SK-N-SH treated with all-trans-retinoic acid at 6 μM for 48 hours (cell line): ENCODE measurements at regions not wholly inside any gene's neighbourhood (a gene's known extent, or its start where the extent isn't known, plus 50 kb on each side); places are given as distances from the start of the nearest gene placed in this dataset.

Source experiments
- ATAC-seq: fragments of 200-7000 bp; cut with Tn5 transposase; 3 replicates; pipeline ENCODE4 v1.9.1; 2020; ENCODE audit warnings: mild to moderate bottlenecking, moderate library complexity
- ARNTL ChIP-seq: fragments of 450-650 bp; formaldehyde crosslinking; IDR thresholded peaks from 2 replicates; pipeline ENCODE4 v1.5.0; 2020; ENCODE audit warnings: low read depth, mild to moderate bottlenecking, moderate library complexity, borderline replicate concordance
- BACH2 ChIP-seq: fragments of 250-450 bp; sonication (Bioruptor Pico); IDR thresholded peaks from 2 replicates; pipeline ENCODE4 v1.9.0; 2021; ENCODE audit warnings: mild to moderate bottlenecking, borderline replicate concordance
- CSDC2 ChIP-seq: fragments of 250-450 bp; sonication (Bioruptor Pico); IDR thresholded peaks from 2 replicates; pipeline ENCODE4 v1.5.0; 2020; ENCODE audit warnings: mild to moderate bottlenecking, moderate library complexity
- ESRRG ChIP-seq: fragments of 250-450 bp; sonication (Bioruptor Pico); IDR thresholded peaks from 2 replicates; pipeline ENCODE4 v1.6.1; 2021; ENCODE audit warnings: mild to moderate bottlenecking
- GLIS3 ChIP-seq: fragments of 250-450 bp; sonication (Bioruptor Pico); IDR thresholded peaks from 2 replicates; pipeline ENCODE4 v1.5.0; 2020; ENCODE audit warnings: mild to moderate bottlenecking, moderate library complexity
- ISL1 ChIP-seq: fragments of 250-450 bp; sonication (Bioruptor Pico); IDR thresholded peaks from 2 replicates; pipeline ENCODE4 v2.1.2; 2022; ENCODE audit warnings: mild to moderate bottlenecking, moderate library complexity
- OSR1 ChIP-seq: fragments of 250-450 bp; sonication (Bioruptor Pico); IDR thresholded peaks from 2 replicates; pipeline ENCODE4 v1.8.0; 2022; ENCODE audit warnings: moderate library complexity, mild to moderate bottlenecking, inconsistent platforms
- RARB ChIP-seq: fragments of 250-450 bp; sonication (Bioruptor Pico); IDR thresholded peaks from 2 replicates; pipeline ENCODE4 v1.8.0; 2021; ENCODE audit warnings: mild to moderate bottlenecking, moderate library complexity
- SNAI2 ChIP-seq: fragments of 250-450 bp; sonication (Bioruptor Pico); IDR thresholded peaks from 2 replicates; pipeline ENCODE4 v1.5.0; 2020; ENCODE audit warnings: mild to moderate bottlenecking, moderate library complexity
- TCF4 ChIP-seq: fragments of 250-450 bp; sonication (Bioruptor Pico); IDR thresholded peaks from 2 replicates; pipeline ENCODE4 v1.8.0; 2021; ENCODE audit warnings: mild to moderate bottlenecking, moderate library complexity, borderline replicate concordance
- TOX ChIP-seq: fragments of 250-450 bp; sonication (Bioruptor Pico); IDR thresholded peaks from 2 replicates; pipeline ENCODE4 v1.8.0; 2021; ENCODE audit warnings: mild to moderate bottlenecking, moderate library complexity, borderline replicate concordance
- ZC3H10 ChIP-seq: fragments of 250-450 bp; sonication (Bioruptor Pico); IDR thresholded peaks from 2 replicates; pipeline ENCODE4 v1.5.1; 2021; ENCODE audit warnings: mild to moderate bottlenecking, moderate library complexity
- ZFP3 ChIP-seq: fragments of 250-450 bp; sonication (Bioruptor Pico); IDR thresholded peaks from 2 replicates; pipeline ENCODE4 v1.5.0; 2020; ENCODE audit warnings: mild to moderate bottlenecking, moderate library complexity
- ZFP30 ChIP-seq: fragments of 450-650 bp; formaldehyde crosslinking; IDR thresholded peaks from 2 replicates; pipeline ENCODE4 v1.5.0; 2022; ENCODE audit warnings: mild to moderate bottlenecking, moderate library complexity
- ZNF565 ChIP-seq: fragments of 450-650 bp; formaldehyde crosslinking; conservative IDR thresholded peaks from 2 replicates; pipeline ENCODE4 v1.5.0; 2020; ENCODE audit warnings: low read depth, mild to moderate bottlenecking, moderate library complexity
- ZNF70 ChIP-seq: fragments of 450-650 bp; formaldehyde crosslinking; IDR thresholded peaks from 2 replicates; pipeline ENCODE4 v1.5.0; 2020; ENCODE audit warnings: mild to moderate bottlenecking, moderate library complexity
- ZNF8 ChIP-seq: fragments of 450-650 bp; formaldehyde crosslinking; IDR thresholded peaks from 2 replicates; pipeline ENCODE4 v1.5.0; 2020; ENCODE audit warnings: mild to moderate bottlenecking, moderate library complexity
- TF ChIP-seq, protein P1 (sequence below): fragments of 250-450 bp; sonication (Bioruptor Pico); IDR thresholded peaks from 2 replicates; pipeline ENCODE4 v1.5.0; 2020; ENCODE audit warnings: mild to moderate bottlenecking, moderate library complexity
- TF ChIP-seq, protein P2 (sequence below): fragments of 250-450 bp; sonication (Bioruptor Pico); IDR thresholded peaks from 2 replicates; pipeline ENCODE4 v1.8.0; 2021; ENCODE audit warnings: low read depth, mild to moderate bottlenecking, moderate library complexity, borderline replicate concordance
- TF ChIP-seq, protein P3 (sequence below): fragments of 250-450 bp; sonication (Bioruptor Pico); IDR thresholded peaks from 2 replicates; pipeline ENCODE4 v1.5.1; 2021; ENCODE audit warnings: mild to moderate bottlenecking, moderate library complexity
- TF ChIP-seq, protein P4 (sequence below): fragments of 250-450 bp; sonication (Bioruptor Pico); IDR thresholded peaks from 2 replicates; pipeline ENCODE4 v1.8.0; 2020; ENCODE audit warnings: mild to moderate bottlenecking, moderate library complexity, borderline replicate concordance

DNA sequence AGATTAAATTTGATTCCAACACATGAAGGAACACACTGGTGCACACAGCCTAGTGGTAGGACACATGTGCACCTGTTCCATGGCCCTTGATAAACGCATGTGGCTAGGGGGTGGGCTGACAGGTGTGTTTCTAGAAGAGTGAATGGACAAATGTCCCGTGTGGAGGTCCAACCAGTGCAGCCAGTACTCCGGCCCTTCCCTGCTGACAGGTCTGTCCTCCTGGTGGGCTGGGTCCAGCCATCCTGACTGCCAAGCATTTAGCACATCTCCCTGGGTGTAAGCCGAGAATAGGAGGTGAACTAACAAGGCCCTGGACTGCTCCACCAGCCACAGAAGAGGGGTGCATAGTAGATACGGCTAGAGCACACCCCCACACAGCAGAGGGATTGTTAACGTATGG, 258.7 kb upstream of the RAB6C start:
- TF ChIP-seq ZNF8 = no peak
- no peak for TF ChIP-seq ARNTL (CRISPR knock-in tag)
- no peak for TF ChIP-seq ESRRG
- TF ChIP-seq ZFP3 (CRISPR knock-in tag) = no peak
- TF ChIP-seq, protein P1, sequence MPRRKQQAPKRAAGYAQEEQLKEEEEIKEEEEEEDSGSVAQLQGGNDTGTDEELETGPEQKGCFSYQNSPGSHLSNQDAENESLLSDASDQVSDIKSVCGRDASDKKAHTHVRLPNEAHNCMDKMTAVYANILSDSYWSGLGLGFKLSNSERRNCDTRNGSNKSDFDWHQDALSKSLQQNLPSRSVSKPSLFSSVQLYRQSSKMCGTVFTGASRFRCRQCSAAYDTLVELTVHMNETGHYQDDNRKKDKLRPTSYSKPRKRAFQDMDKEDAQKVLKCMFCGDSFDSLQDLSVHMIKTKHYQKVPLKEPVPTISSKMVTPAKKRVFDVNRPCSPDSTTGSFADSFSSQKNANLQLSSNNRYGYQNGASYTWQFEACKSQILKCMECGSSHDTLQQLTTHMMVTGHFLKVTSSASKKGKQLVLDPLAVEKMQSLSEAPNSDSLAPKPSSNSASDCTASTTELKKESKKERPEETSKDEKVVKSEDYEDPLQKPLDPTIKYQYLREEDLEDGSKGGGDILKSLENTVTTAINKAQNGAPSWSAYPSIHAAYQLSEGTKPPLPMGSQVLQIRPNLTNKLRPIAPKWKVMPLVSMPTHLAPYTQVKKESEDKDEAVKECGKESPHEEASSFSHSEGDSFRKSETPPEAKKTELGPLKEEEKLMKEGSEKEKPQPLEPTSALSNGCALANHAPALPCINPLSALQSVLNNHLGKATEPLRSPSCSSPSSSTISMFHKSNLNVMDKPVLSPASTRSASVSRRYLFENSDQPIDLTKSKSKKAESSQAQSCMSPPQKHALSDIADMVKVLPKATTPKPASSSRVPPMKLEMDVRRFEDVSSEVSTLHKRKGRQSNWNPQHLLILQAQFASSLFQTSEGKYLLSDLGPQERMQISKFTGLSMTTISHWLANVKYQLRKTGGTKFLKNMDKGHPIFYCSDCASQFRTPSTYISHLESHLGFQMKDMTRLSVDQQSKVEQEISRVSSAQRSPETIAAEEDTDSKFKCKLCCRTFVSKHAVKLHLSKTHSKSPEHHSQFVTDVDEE = no peak
- TF ChIP-seq, protein P2, sequence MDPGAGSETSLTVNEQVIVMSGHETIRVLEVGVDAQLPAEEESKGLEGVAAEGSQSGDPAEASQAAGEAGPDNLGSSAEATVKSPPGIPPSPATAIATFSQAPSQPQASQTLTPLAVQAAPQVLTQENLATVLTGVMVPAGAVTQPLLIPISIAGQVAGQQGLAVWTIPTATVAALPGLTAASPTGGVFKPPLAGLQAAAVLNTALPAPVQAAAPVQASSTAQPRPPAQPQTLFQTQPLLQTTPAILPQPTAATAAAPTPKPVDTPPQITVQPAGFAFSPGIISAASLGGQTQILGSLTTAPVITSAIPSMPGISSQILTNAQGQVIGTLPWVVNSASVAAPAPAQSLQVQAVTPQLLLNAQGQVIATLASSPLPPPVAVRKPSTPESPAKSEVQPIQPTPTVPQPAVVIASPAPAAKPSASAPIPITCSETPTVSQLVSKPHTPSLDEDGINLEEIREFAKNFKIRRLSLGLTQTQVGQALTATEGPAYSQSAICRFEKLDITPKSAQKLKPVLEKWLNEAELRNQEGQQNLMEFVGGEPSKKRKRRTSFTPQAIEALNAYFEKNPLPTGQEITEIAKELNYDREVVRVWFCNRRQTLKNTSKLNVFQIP (CRISPR knock-in tag) = no peak
- TF ChIP-seq, protein P3, sequence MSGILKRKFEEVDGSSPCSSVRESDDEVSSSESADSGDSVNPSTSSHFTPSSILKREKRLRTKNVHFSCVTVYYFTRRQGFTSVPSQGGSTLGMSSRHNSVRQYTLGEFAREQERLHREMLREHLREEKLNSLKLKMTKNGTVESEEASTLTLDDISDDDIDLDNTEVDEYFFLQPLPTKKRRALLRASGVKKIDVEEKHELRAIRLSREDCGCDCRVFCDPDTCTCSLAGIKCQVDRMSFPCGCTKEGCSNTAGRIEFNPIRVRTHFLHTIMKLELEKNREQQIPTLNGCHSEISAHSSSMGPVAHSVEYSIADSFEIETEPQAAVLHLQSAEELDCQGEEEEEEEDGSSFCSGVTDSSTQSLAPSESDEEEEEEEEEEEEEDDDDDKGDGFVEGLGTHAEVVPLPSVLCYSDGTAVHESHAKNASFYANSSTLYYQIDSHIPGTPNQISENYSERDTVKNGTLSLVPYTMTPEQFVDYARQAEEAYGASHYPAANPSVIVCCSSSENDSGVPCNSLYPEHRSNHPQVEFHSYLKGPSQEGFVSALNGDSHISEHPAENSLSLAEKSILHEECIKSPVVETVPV (CRISPR knock-in tag) = no peak
- TF ChIP-seq GLIS3 = no peak
- TF ChIP-seq TOX (CRISPR knock-in tag) = no peak

DNA sequence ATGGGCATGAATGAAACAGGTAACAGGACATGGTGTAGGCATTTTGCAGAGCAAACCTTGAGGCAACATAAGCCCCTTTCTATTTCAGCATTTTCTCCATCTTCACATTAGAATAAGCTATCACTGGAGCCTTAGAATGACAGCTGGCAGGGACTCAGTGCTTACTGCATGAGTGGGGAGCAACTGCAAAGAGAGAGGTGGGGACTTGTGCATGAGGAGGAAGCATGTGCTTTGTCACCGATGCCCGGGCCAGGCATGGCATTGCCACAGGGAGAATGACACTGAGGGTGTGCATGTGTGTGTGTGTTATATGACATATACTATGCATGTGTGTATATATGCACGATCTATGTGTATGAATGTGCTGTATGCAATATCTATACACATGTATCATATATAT, 258.2 kb upstream of the RAB6C start:
- no peak for ATAC-seq

More for the DNA sequence above, 258.7 kb upstream of the RAB6C start:
- ATAC-seq = no peak

DNA sequence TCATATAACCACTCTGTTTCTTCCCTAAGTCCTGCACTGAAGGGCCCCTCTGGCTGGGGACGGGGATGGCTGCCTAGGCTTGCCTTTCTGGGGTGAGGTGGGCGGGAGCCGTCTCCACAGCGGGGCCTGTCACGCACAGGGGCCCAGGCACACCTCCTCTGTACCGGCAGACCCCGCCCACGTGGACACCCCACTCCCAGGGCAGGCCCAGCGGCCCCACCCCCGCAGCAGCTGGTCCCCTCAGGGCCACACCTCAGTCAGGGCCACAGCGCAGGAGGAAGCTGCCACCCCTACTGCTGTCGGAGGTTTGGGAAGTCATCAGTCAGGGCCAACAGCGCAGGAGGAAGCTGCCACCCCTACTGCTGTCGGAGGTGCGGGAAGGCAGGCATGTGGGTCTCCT, 257.6 kb upstream of the RAB6C start:
- no peak for ATAC-seq
- TF ChIP-seq, protein P3 (CRISPR knock-in tag) = no peak
- TF ChIP-seq ZC3H10 (CRISPR knock-in tag) (no peak), ZNF8 (no peak), ZNF70 (CRISPR knock-in tag) (no peak), TOX (CRISPR knock-in tag) (no peak), RARB (CRISPR knock-in tag) (no peak), ZFP30 (CRISPR knock-in tag) (no peak), SNAI2 (CRISPR knock-in tag) (no peak)
- TF ChIP-seq, protein P1 = no peak

More for the DNA sequence above, 258.2 kb upstream of the RAB6C start:
- TF ChIP-seq ISL1 (no peak), ZNF8 (no peak), ZNF70 (CRISPR knock-in tag) (no peak), ZNF565 (CRISPR knock-in tag) (no peak), ZFP30 (CRISPR knock-in tag) (no peak), CSDC2 (CRISPR knock-in tag) (no peak), OSR1 (CRISPR knock-in tag) (no peak), BACH2 (CRISPR knock-in tag) (no peak), ESRRG (no peak), TCF4 (no peak), ARNTL (CRISPR knock-in tag) (no peak)
- TF ChIP-seq, protein P2 (CRISPR knock-in tag) = no peak
- TF ChIP-seq, protein P4, sequence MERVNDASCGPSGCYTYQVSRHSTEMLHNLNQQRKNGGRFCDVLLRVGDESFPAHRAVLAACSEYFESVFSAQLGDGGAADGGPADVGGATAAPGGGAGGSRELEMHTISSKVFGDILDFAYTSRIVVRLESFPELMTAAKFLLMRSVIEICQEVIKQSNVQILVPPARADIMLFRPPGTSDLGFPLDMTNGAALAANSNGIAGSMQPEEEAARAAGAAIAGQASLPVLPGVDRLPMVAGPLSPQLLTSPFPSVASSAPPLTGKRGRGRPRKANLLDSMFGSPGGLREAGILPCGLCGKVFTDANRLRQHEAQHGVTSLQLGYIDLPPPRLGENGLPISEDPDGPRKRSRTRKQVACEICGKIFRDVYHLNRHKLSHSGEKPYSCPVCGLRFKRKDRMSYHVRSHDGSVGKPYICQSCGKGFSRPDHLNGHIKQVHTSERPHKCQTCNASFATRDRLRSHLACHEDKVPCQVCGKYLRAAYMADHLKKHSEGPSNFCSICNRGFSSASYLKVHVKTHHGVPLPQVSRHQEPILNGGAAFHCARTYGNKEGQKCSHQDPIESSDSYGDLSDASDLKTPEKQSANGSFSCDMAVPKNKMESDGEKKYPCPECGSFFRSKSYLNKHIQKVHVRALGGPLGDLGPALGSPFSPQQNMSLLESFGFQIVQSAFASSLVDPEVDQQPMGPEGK (CRISPR knock-in tag) = no peak
- TF ChIP-seq, protein P3 (CRISPR knock-in tag) = no peak
